Natural killer cell (primary cell): ENCODE measurements at regions not wholly inside any gene's neighbourhood (a gene's known extent, or its start where the extent isn't known, plus 50 kb on each side); places are given as distances from the start of the nearest gene placed in this dataset.

ENCODE experiments used
- ATAC-seq, 3 donors: fragments of 150-1000 bp in 2 of 3; fragments of 200-7000 bp in 1 of 3; cut with Tn5 transposase; 1 replicate in 1 of 3; 2 replicates in 2 of 3; pipeline ENCODE4 v1.10.0; 2021; ENCODE audit warnings: mild to moderate bottlenecking in 2 of 3, moderate library complexity in 2 of 3
- DNase-seq, 2 donors: peaks; one replicate each; pipeline versions ENCODE4 v3.0.0 to v3.0.0-alpha.2; 2013 to 2021; ENCODE audit warnings: mixed read lengths in 1 of 2
- H3K27ac ChIP-seq: one replicate; pipeline ENCODE4 v1.5.1; 2013; ENCODE audit warnings: mild to moderate bottlenecking, low read length
- H3K27me3 ChIP-seq: one replicate; pipeline ENCODE4 v1.6.1; 2013; ENCODE audit warnings: low read length; ENCODE audit not compliant: control insufficient read depth, insufficient read depth
- H3K36me3 ChIP-seq: one replicate; pipeline ENCODE4 v1.6.1; 2013; ENCODE audit warnings: low read length; ENCODE audit not compliant: control insufficient read depth, insufficient read depth
- H3K4me1 ChIP-seq: one replicate; pipeline ENCODE4 v1.6.1; 2013; ENCODE audit warnings: low read length; ENCODE audit not compliant: control insufficient read depth, insufficient read depth
- H3K4me3 ChIP-seq: one replicate; pipeline ENCODE4 v1.5.1; 2013; ENCODE audit warnings: low read length
- H3K9me3 ChIP-seq: one replicate; pipeline ENCODE4 v1.6.1; 2013; ENCODE audit warnings: low read length; ENCODE audit not compliant: control insufficient read depth, insufficient read depth
- H3K27ac Mint-ChIP-seq, 2 donors: one replicate each; pipeline ENCODE4 v1.8.0; 2022; ENCODE audit warnings: mild to moderate bottlenecking in 2 of 2, mixed read lengths in 2 of 2, moderate library complexity in 1 of 2
- H3K27me3 Mint-ChIP-seq, 2 donors: one replicate each; pipeline ENCODE4 v1.8.0; 2022; ENCODE audit warnings: low read depth in 2 of 2, mixed read lengths in 2 of 2
- H3K36me3 Mint-ChIP-seq: one replicate; pipeline ENCODE4 v1.8.0; 2022; ENCODE audit warnings: mixed read lengths
- H3K4me1 Mint-ChIP-seq, 2 donors: one replicate each; pipeline ENCODE4 v1.8.0; 2022; ENCODE audit warnings: mixed read lengths in 2 of 2
- H3K4me3 Mint-ChIP-seq: one replicate; pipeline ENCODE4 v1.8.0; 2022; ENCODE audit warnings: mild to moderate bottlenecking, moderate library complexity, mixed read lengths
- H3K9me3 Mint-ChIP-seq, 2 donors: one replicate each; pipeline ENCODE4 v1.8.0; 2022; ENCODE audit warnings: mixed read lengths in 2 of 2
- WGBS: methylation state at CpG from one replicate; pipeline ENCODE4 v1.1.7; 2013; ENCODE audit warnings: missing lambda C conversion rate; ENCODE audit not compliant: insufficient coverage; 5-methylcytosine and 5-hydroxymethylcytosine counted together
- intact Hi-C: fragments of 100-400 bp; cut with micrococcal nuclease; formaldehyde crosslinking; loops from one replicate; pipeline ENCODE4 v1.14.2; 2022
- TF ChIP-seq, protein P1 (sequence below): fragments of 200-600 bp; IDR thresholded peaks from one replicate; pipeline ENCODE4 v1.8.0; 2022; ENCODE audit warnings: antibody characterized with exemption

DNA sequence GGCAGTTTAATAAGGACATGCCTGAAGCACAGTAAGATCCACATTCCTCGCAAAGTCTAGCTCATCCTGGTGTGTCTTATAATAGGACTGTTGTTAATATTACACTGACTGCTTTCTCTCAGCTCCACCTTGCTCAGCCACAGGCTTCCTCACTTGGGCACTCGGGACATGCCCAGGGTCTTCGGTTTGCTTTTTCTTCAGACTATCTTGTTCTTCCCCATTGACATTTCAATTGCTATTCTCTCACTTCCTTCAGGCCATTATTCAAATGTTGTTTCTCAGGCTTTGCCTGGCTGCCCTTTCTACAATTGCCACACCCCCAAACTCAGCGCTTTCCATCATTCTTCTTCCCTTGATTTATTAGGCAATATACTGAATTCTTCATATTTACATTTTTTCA, 274.8 kb upstream of the RGS17 start:
- Mint-ChIP-seq H3K4me3 (no peak overlapping the region), H3K27ac (no peak overlapping the region), H3K4me1 (no peaks in the 10 kb centered on the region), H3K36me3 (no peaks in the 10 kb centered on the region), H3K9me3 (peaks cover 8 to 9% of the 10 kb centered on the region in 2 donors), H3K27me3 (no peaks in the 10 kb centered on the region)
- no peaks in the 10 kb centered on the region for H3K36me3 ChIP-seq
- TF ChIP-seq, protein P1, sequence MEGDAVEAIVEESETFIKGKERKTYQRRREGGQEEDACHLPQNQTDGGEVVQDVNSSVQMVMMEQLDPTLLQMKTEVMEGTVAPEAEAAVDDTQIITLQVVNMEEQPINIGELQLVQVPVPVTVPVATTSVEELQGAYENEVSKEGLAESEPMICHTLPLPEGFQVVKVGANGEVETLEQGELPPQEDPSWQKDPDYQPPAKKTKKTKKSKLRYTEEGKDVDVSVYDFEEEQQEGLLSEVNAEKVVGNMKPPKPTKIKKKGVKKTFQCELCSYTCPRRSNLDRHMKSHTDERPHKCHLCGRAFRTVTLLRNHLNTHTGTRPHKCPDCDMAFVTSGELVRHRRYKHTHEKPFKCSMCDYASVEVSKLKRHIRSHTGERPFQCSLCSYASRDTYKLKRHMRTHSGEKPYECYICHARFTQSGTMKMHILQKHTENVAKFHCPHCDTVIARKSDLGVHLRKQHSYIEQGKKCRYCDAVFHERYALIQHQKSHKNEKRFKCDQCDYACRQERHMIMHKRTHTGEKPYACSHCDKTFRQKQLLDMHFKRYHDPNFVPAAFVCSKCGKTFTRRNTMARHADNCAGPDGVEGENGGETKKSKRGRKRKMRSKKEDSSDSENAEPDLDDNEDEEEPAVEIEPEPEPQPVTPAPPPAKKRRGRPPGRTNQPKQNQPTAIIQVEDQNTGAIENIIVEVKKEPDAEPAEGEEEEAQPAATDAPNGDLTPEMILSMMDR: no peak
- no peak overlapping the region for H3K4me3 ChIP-seq
- ATAC-seq (no peak), DNase-seq (no peak)
- H3K9me3 ChIP-seq: peaks cover 3% of the 10 kb centered on the region
- no peaks in the 10 kb centered on the region for H3K27me3 ChIP-seq
- no peaks in the 10 kb centered on the region for H3K4me1 ChIP-seq
- no peak overlapping the region for H3K27ac ChIP-seq
- WGBS: 86% methylated on average over 4 of the region's 4 CpGs
- intact Hi-C loops: no loop called here

DNA sequence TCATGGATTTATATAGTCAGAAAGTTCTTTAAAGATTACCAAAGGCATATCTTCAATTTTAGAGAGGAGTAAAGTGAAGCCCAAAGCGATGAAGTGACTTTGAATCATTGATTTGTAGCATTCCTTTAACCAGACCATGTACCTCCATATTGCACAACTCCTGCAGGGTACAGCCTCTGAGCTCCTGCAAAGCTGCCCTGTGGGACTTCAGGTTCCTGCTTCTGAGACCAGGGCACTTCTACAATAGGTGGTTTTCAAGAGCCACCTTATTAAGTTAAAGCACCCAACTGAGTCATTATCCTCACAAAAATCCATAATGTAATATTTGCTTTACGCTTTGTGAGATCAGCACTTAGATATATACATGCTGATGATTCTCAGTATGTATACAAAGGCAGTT, 270.7 kb upstream of the RGS17 start:
- H3K9me3 ChIP-seq: no peaks in the 10 kb centered on the region
- TF ChIP-seq, protein P1: no peak
- H3K27ac Mint-ChIP-seq: no peak overlapping the region
- no peaks in the 10 kb centered on the region for H3K27me3 Mint-ChIP-seq
- H3K27ac ChIP-seq: no peak overlapping the region
- no peak overlapping the region for H3K4me3 Mint-ChIP-seq
- H3K36me3 ChIP-seq: no peaks in the 10 kb centered on the region
- DNase-seq: no peak
- 89% methylated on average over 1 of the region's 2 CpGs for WGBS
- no peaks in the 10 kb centered on the region for H3K4me1 Mint-ChIP-seq
- no peak for ATAC-seq
- no peaks in the 10 kb centered on the region for H3K4me1 ChIP-seq
- H3K27me3 ChIP-seq: no peaks in the 10 kb centered on the region
- H3K36me3 Mint-ChIP-seq: no peaks in the 10 kb centered on the region
- no peak overlapping the region for H3K4me3 ChIP-seq
- peaks cover 8 to 9% of the 10 kb centered on the region in 2 donors for H3K9me3 Mint-ChIP-seq
- intact Hi-C loops: no loop called here

DNA sequence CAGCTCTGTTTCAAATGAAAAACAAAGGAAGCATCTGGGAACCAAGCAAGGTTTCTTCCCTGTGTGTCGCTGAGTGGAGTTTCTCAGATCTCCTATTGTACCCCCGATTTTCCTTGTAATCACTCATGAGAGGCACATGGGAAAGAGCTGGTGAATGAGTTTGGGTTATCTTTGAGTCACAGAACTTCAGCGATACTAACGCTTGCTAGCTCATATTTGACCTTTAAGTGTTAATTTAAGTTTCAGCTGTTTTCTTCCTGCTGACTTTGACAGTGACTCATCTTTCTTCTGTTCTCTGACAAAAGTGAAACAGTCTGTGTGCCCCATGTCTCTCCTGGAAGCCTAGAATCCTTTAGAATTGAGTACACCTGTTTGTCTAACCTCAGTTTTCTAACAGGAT, 261.1 kb upstream of the RGS17 start:
- Histone ChIP-seq H3K27ac (no peak overlapping the region), H3K27me3 (no peaks in the 10 kb centered on the region), H3K4me1 (no peaks in the 10 kb centered on the region), H3K4me3 (no peak overlapping the region), H3K9me3 (no peaks in the 10 kb centered on the region), H3K36me3 (no peaks in the 10 kb centered on the region)
- DNase-seq (no peak), ATAC-seq (no peak)
- WGBS: 80% methylated on average over 4 of the region's 4 CpGs
- Mint-ChIP-seq H3K4me3 (no peak overlapping the region), H3K27me3 (no peaks in the 10 kb centered on the region), H3K36me3 (no peaks in the 10 kb centered on the region), H3K4me1 (no peaks in the 10 kb centered on the region), H3K9me3 (peaks cover 6 to 9% of the 10 kb centered on the region in 2 donors), H3K27ac (no peak overlapping the region)
- TF ChIP-seq, protein P1: no peak
- intact Hi-C loops: no loop called here

DNA sequence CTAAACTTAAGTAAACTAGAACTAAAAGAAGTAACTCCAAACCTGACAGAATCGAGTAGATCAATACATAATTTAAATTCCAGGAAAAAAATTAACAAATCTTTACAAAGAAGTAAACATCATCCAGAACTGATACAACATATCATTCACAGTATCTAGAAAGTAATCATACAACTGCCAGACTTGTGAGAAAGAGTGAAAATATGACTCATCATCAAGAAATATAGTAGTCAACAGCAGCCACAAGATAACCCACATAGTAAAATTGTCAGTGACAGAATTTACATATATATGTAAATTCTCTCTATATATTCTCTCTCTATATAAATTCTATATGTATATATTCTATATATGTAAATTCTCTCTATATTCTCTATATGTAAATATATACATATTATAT, 242.8 kb upstream of the RGS17 start:
- Mint-ChIP-seq H3K27me3 (no peaks in the 10 kb centered on the region), H3K4me1 (no peaks in the 10 kb centered on the region), H3K9me3 (peaks cover 0 to 8% of the 10 kb centered on the region in 2 donors), H3K27ac (no peak overlapping the region), H3K36me3 (no peaks in the 10 kb centered on the region), H3K4me3 (no peak overlapping the region)
- DNase-seq (no peak), ATAC-seq (no peak)
- Histone ChIP-seq H3K27ac (no peak overlapping the region), H3K9me3 (peaks cover 7% of the 10 kb centered on the region), H3K36me3 (no peaks in the 10 kb centered on the region), H3K27me3 (no peaks in the 10 kb centered on the region), H3K4me1 (no peaks in the 10 kb centered on the region), H3K4me3 (no peak overlapping the region)
- TF ChIP-seq, protein P1: no peak
- intact Hi-C loops: no loop called here
- WGBS: 80% methylated on average over 1 of the region's 1 CpG
